ENCODE measurements at regions not wholly inside any gene's neighbourhood (a gene's known extent, or its start where the extent isn't known, plus 50 kb on each side); places are given as distances from the start of the nearest gene placed in this dataset.

DNA sequence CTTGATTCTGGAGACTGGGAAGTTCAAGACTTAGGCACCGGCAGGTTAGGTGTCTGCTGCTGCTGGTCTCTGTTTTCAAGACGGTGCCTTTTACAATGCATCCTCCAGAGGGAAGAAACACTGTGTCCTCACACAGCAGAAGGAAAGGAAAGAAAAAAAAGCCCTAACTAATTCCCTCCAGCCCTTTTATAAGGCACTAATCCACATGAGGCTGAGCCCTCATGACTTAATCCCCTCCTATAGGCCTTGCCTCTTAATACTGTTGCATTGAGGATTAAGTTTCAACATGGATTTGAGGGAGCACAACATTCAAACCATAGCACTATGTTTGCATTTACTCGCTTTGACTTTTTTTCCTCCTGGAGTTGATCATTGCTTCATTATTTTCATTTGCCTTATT, 585.9 kb downstream of the TLR4 start:
- Histone ChIP-seq H3K27ac (ENCODE audit: control insufficient read depth, insufficient read depth, low read length) (no peak overlapping the region), H3K36me3 (ENCODE audit: control insufficient read depth in 2 of 2, extremely low read depth in 1 of 2, insufficient read depth in 2 of 2, low read length in 2 of 2) (no peaks in the 10 kb centered on the region), H3K27me3 (ENCODE audit: control insufficient read depth, extremely low read depth, insufficient read depth, low read length) (no peaks in the 10 kb centered on the region), H3K4me3 (ENCODE audit: control insufficient read depth in 2 of 3, extremely low read depth in 1 of 3, insufficient read depth in 2 of 3, low read depth in 1 of 3, low read length in 3 of 3) (no peak overlapping the region), H3K4me1 (ENCODE audit: control insufficient read depth, extremely low read depth, insufficient read depth, low read length) (no peaks in the 10 kb centered on the region), H3K9me1 (ENCODE audit: control insufficient read depth, extremely low read depth, insufficient read depth, low read length) (no peaks in the 10 kb centered on the region), H3K9ac (ENCODE audit: control insufficient read depth, extremely low read depth, insufficient read depth, low read length) (no peak overlapping the region), H3K79me2 (ENCODE audit: control insufficient read depth, insufficient read depth, low read length) (no peaks in the 10 kb centered on the region), H3K4me2 (ENCODE audit: control insufficient read depth, extremely low read depth, insufficient read depth, low read depth, low read length) (no peak overlapping the region), H4K20me1 (ENCODE audit: control insufficient read depth, extremely low read depth, insufficient read depth, low read length) (no peaks in the 10 kb centered on the region), H2AFZ (ENCODE audit: control insufficient read depth, low read length) (no peak overlapping the region), H3K9me3 (ENCODE audit: control insufficient read depth, low read depth, low read length) (no peaks in the 10 kb centered on the region)
- FAIRE-seq = no peak
- DNase-seq (ENCODE audit: low read depth, low spot score) = no peak
- dilution Hi-C loops (cut with MboI; ENCODE audit: extremely low pct_ligation_motif_present, low sequenced_read_pairs) = no loop called here
- TF ChIP-seq, protein P1, sequence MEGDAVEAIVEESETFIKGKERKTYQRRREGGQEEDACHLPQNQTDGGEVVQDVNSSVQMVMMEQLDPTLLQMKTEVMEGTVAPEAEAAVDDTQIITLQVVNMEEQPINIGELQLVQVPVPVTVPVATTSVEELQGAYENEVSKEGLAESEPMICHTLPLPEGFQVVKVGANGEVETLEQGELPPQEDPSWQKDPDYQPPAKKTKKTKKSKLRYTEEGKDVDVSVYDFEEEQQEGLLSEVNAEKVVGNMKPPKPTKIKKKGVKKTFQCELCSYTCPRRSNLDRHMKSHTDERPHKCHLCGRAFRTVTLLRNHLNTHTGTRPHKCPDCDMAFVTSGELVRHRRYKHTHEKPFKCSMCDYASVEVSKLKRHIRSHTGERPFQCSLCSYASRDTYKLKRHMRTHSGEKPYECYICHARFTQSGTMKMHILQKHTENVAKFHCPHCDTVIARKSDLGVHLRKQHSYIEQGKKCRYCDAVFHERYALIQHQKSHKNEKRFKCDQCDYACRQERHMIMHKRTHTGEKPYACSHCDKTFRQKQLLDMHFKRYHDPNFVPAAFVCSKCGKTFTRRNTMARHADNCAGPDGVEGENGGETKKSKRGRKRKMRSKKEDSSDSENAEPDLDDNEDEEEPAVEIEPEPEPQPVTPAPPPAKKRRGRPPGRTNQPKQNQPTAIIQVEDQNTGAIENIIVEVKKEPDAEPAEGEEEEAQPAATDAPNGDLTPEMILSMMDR (optimal IDR thresholded peaks at IDR 0.05 in 1 of 3, IDR thresholded peaks at IDR 0.05 in 1 of 3, conservative IDR thresholded peaks at IDR 0.05 in 1 of 3; ENCODE audit: extremely low read depth in 1 of 3, insufficient read depth in 2 of 3, low read length in 3 of 3) = no peak
- no peak for TF ChIP-seq EZH2 (IDR thresholded peaks at IDR 0.05; ENCODE audit: low read length)

DNA sequence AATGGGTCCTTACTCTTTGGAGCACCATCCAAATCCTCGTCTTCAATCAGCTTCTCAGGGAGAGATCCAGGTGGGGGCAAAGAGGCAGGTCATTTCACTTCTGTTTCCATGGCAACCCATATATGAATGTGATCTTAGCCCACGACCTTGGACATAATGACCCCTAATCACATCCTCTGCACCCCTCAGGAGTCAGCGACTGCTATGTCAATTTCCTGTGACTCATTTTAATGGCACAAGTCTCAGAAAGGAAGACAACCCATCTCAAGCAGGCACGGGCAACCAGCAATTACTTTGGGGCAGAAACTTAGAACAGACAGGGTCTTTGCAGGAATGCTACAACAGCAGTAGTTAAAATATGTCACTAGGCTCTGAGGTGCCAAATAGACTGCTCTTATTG, 591.2 kb downstream of the TLR4 start:
- Histone ChIP-seq H3K4me1 (ENCODE audit: control insufficient read depth, extremely low read depth, insufficient read depth, low read length) (no peaks in the 10 kb centered on the region), H3K36me3 (ENCODE audit: control insufficient read depth in 2 of 2, extremely low read depth in 1 of 2, insufficient read depth in 2 of 2, low read length in 2 of 2) (no peaks in the 10 kb centered on the region), H3K9ac (ENCODE audit: control insufficient read depth, extremely low read depth, insufficient read depth, low read length) (no peak overlapping the region), H4K20me1 (ENCODE audit: control insufficient read depth, extremely low read depth, insufficient read depth, low read length) (no peaks in the 10 kb centered on the region), H3K9me3 (ENCODE audit: control insufficient read depth, low read depth, low read length) (no peaks in the 10 kb centered on the region), H3K79me2 (ENCODE audit: control insufficient read depth, insufficient read depth, low read length) (no peaks in the 10 kb centered on the region), H3K9me1 (ENCODE audit: control insufficient read depth, extremely low read depth, insufficient read depth, low read length) (no peaks in the 10 kb centered on the region), H3K27me3 (ENCODE audit: control insufficient read depth, extremely low read depth, insufficient read depth, low read length) (no peaks in the 10 kb centered on the region), H3K27ac (ENCODE audit: control insufficient read depth, insufficient read depth, low read length) (no peak overlapping the region), H2AFZ (ENCODE audit: control insufficient read depth, low read length) (no peak overlapping the region), H3K4me3 (ENCODE audit: control insufficient read depth in 2 of 3, extremely low read depth in 1 of 3, insufficient read depth in 2 of 3, low read depth in 1 of 3, low read length in 3 of 3) (no peak overlapping the region), H3K4me2 (ENCODE audit: control insufficient read depth, extremely low read depth, insufficient read depth, low read depth, low read length) (no peak overlapping the region)
- dilution Hi-C loops (cut with MboI; ENCODE audit: extremely low pct_ligation_motif_present, low sequenced_read_pairs) = no loop called here
- TF ChIP-seq EZH2 (IDR thresholded peaks at IDR 0.05; ENCODE audit: low read length) = no peak
- TF ChIP-seq, protein P1 (optimal IDR thresholded peaks at IDR 0.05 in 1 of 3, IDR thresholded peaks at IDR 0.05 in 1 of 3, conservative IDR thresholded peaks at IDR 0.05 in 1 of 3; ENCODE audit: extremely low read depth in 1 of 3, insufficient read depth in 2 of 3, low read length in 3 of 3) = no peak
- DNase-seq (ENCODE audit: low read depth, low spot score) (no peak), FAIRE-seq (no peak)
